ENCODE measurements at regions not wholly inside any gene's neighbourhood (a gene's known extent, or its start where the extent isn't known, plus 50 kb on each side); places are given as distances from the start of the nearest gene placed in this dataset.

GRCh38 chr6:22737331-22737730 lies 168.0 kb downstream of the HDGFL1 start:
- TF ChIP-seq, protein P1, sequence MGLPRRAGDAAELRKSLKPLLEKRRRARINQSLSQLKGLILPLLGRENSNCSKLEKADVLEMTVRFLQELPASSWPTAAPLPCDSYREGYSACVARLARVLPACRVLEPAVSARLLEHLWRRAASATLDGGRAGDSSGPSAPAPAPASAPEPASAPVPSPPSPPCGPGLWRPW (IDR thresholded peaks at IDR 0.05): no peak
- TF ChIP-seq RFX5 (IDR thresholded peaks at IDR 0.05) (no peak), SMC3 (IDR thresholded peaks at IDR 0.05) (0 out of 3 replicates have a peak, but pooled peaks have one; percentile 21), RAD21 (conservative IDR thresholded peaks at IDR 0.05 in 1 of 2, IDR thresholded peaks at IDR 0.05 in 1 of 2) (peak; percentile 43 to 51; a peak in 3 of 5 replicates)
- TF ChIP-seq, protein P2, sequence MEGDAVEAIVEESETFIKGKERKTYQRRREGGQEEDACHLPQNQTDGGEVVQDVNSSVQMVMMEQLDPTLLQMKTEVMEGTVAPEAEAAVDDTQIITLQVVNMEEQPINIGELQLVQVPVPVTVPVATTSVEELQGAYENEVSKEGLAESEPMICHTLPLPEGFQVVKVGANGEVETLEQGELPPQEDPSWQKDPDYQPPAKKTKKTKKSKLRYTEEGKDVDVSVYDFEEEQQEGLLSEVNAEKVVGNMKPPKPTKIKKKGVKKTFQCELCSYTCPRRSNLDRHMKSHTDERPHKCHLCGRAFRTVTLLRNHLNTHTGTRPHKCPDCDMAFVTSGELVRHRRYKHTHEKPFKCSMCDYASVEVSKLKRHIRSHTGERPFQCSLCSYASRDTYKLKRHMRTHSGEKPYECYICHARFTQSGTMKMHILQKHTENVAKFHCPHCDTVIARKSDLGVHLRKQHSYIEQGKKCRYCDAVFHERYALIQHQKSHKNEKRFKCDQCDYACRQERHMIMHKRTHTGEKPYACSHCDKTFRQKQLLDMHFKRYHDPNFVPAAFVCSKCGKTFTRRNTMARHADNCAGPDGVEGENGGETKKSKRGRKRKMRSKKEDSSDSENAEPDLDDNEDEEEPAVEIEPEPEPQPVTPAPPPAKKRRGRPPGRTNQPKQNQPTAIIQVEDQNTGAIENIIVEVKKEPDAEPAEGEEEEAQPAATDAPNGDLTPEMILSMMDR (IDR thresholded peaks at IDR 0.05): peak; percentile 15; the same call in 1 of the 3 replicates
- Histone ChIP-seq H3K4me3 (no peak overlapping the region), H3K4me1 (no peaks in the 10 kb centered on the region), H3K9me3 (no peaks in the 10 kb centered on the region), H3K27ac (no peak overlapping the region), H3K4me2 (no peak overlapping the region)
- 33% methylated on average over 4 of the region's 5 CpGs for WGBS (ENCODE audit: missing lambda C conversion rate)
- FAIRE-seq: no peak
- ChIA-PET CTCF (interaction anchor here (0.6 kb wide), 1 partner anchor 1651 kb away, joined by 3 read pairs; no protein-coding TSS in a partner anchor), POLR2A (no interaction called here)
- no peak for ATAC-seq
- DNase-seq (ENCODE audit: low read depth in 1 of 2, low spot score in 1 of 2): peak in 1 of 2 experiments; percentile 34

- POLR2A ChIA-PET: no interaction called here
- no peak for TF ChIP-seq PBX3 (IDR thresholded peaks at IDR 0.05)
- TF ChIP-seq SREBF2 (IDR thresholded peaks at IDR 0.05): no peak
- TF ChIP-seq BHLHE40 (IDR thresholded peaks at IDR 0.05; ENCODE audit: low read depth, low read length): no peak
- no peak for TF ChIP-seq NR3C1 (IDR thresholded peaks at IDR 0.05)
- no peak for TF ChIP-seq MYC (IDR thresholded peaks at IDR 0.05; ENCODE audit: borderline replicate concordance, low read length)
- no peak for TF ChIP-seq KDM5A (IDR thresholded peaks at IDR 0.05)
- no peak for TF ChIP-seq CEBPB (IDR thresholded peaks at IDR 0.05)
- TF ChIP-seq FOXS1 (CRISPR knock-in tag; IDR thresholded peaks at IDR 0.05): no peak
- TF ChIP-seq RAD21 (conservative IDR thresholded peaks at IDR 0.05 in 1 of 2, IDR thresholded peaks at IDR 0.05 in 1 of 2): no peak
- TF ChIP-seq EHMT2 (IDR thresholded peaks at IDR 0.05; ENCODE audit: low read depth): no peak
- TF ChIP-seq, protein P2 (IDR thresholded peaks at IDR 0.05): no peak
- no peak for TF ChIP-seq ZNF302 (CRISPR knock-in tag; IDR thresholded peaks at IDR 0.05)
- TF ChIP-seq, protein P3, sequence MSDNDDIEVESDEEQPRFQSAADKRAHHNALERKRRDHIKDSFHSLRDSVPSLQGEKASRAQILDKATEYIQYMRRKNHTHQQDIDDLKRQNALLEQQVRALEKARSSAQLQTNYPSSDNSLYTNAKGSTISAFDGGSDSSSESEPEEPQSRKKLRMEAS (IDR thresholded peaks at IDR 0.05): no peak
- no peak for TF ChIP-seq HOXB5 (CRISPR knock-in tag; IDR thresholded peaks at IDR 0.05)
- TF ChIP-seq JUNB (IDR thresholded peaks at IDR 0.05): no peak
- no peak for TF ChIP-seq EHF (CRISPR knock-in tag; IDR thresholded peaks at IDR 0.05)
- TF ChIP-seq HMGXB4 (CRISPR knock-in tag; IDR thresholded peaks at IDR 0.05; ENCODE audit: borderline replicate concordance): no peak
- no peak for TF ChIP-seq JUN (IDR thresholded peaks at IDR 0.05)
- H3K4me2 ChIP-seq: no peak overlapping the region
- no peaks in the 10 kb centered on the region for H3K9me3 ChIP-seq
- no peak overlapping the region for H3K4me3 ChIP-seq
- DNase-seq (ENCODE audit: low read depth in 1 of 2, low spot score in 1 of 2) (no peak), FAIRE-seq (no peak), ATAC-seq (no peak)
- 77% methylated on average over 6 of the region's 6 CpGs for WGBS (ENCODE audit: missing lambda C conversion rate)
- CTCF ChIA-PET: no interaction called here
- no peak overlapping the region for H3K27ac ChIP-seq
- no peaks in the 10 kb centered on the region for H3K4me1 ChIP-seq
Observed at GRCh38 chr6:22738194-22738593, 168.8 kb downstream of the HDGFL1 start.

All from A549 (cell line).